Naive thymus-derived CD4-positive, alpha-beta T cell (primary cell): ENCODE measurements at regions not wholly inside any gene's neighbourhood (a gene's known extent, or its start where the extent isn't known, plus 50 kb on each side); places are given as distances from the start of the nearest gene placed in this dataset.
A peak's percentile ranks its signal among the peaks of the same experiment; 100 is the strongest.

Experiments
- ATAC-seq: fragments of 150-1000 bp; cut with Tn5 transposase; 2 replicates; pipeline ENCODE4 v1.10.0; 2021; ENCODE audit warnings: mild to moderate bottlenecking, moderate library complexity
- CTCF ChIA-PET: fragments of 350-600 bp; sonication (Branson Sonifier 250); formaldehyde crosslinking; loops from one replicate; lab custom pipeline; 2021; ENCODE audit warnings: antibody characterized with exemption; lab: Charles Lee
- POLR2A ChIA-PET: fragments of 350-600 bp; sonication (Branson Sonifier 250); formaldehyde crosslinking; loops from one replicate; lab custom pipeline; 2021; ENCODE audit warnings: antibody characterized with exemption, inconsistent platforms; lab: Charles Lee
- DNase-seq, 9 donors: peaks; one replicate each; pipeline versions ENCODE4 v3.0.0 to v3.0.0-alpha.2; 2020 to 2022; ENCODE audit warnings: mixed read lengths in 1 of 9
- H3K27ac ChIP-seq: one replicate; pipeline ENCODE4 v1.7.0; 2013; ENCODE audit warnings: mild to moderate bottlenecking, low read depth, low read length, moderate library complexity
- H3K27me3 ChIP-seq, 2 donors: one replicate each; pipeline ENCODE4 v1.7.0; 2013; ENCODE audit warnings: low read length in 2 of 2, mild to moderate bottlenecking in 2 of 2, moderate library complexity in 2 of 2; ENCODE audit not compliant: control insufficient read depth in 2 of 2, insufficient read depth in 2 of 2
- H3K36me3 ChIP-seq, 3 experiments: 1 replicate in 2 of 3; 2 replicates in 1 of 3; pipeline ENCODE4 v1.7.0; 2013; ENCODE audit warnings: low read length in 3 of 3, mild to moderate bottlenecking in 3 of 3, moderate library complexity in 1 of 3; ENCODE audit not compliant: insufficient read depth in 3 of 3, control insufficient read depth in 2 of 3
- H3K4me1 ChIP-seq, 2 donors: one replicate each; pipeline ENCODE4 v1.7.0; 2013; ENCODE audit warnings: low read length in 2 of 2, mild to moderate bottlenecking in 2 of 2, moderate library complexity in 1 of 2; ENCODE audit not compliant: control insufficient read depth in 2 of 2, insufficient read depth in 2 of 2
- H3K4me3 ChIP-seq: 2 replicates; pipeline ENCODE4 v1.7.0; 2013; ENCODE audit warnings: mild to moderate bottlenecking, low read length
- H3K9me3 ChIP-seq, 3 experiments: 1 replicate in 2 of 3; 2 replicates in 1 of 3; pipeline ENCODE4 v1.7.0; 2013; ENCODE audit warnings: low read length in 3 of 3; ENCODE audit not compliant: control insufficient read depth in 2 of 3
- H3K27ac Mint-ChIP-seq, 9 donors: one replicate each; pipeline ENCODE4 v1.8.0; 2020 to 2022; ENCODE audit warnings: mixed read lengths in 9 of 9, mild to moderate bottlenecking in 8 of 9, moderate library complexity in 5 of 9, inconsistent platforms in 2 of 9
- H3K27me3 Mint-ChIP-seq, 5 donors: one replicate each; pipeline ENCODE4 v1.8.0; 2021 to 2022; ENCODE audit warnings: mixed read lengths in 5 of 5, mild to moderate bottlenecking in 1 of 5
- H3K36me3 Mint-ChIP-seq, 5 donors: one replicate each; pipeline ENCODE4 v1.8.0; 2020 to 2022; ENCODE audit warnings: mixed read lengths in 5 of 5, mild to moderate bottlenecking in 3 of 5, inconsistent platforms in 1 of 5
- H3K4me1 Mint-ChIP-seq, 7 donors: one replicate each; pipeline ENCODE4 v1.8.0; 2020 to 2022; ENCODE audit warnings: mixed read lengths in 7 of 7, mild to moderate bottlenecking in 3 of 7, inconsistent platforms in 1 of 7
- H3K4me3 Mint-ChIP-seq, 10 donors: one replicate each; pipeline ENCODE4 v1.8.0; 2020 to 2022; ENCODE audit warnings: mild to moderate bottlenecking in 10 of 10, mixed read lengths in 10 of 10, moderate library complexity in 6 of 10, inconsistent platforms in 2 of 10
- H3K9me3 Mint-ChIP-seq, 11 donors: one replicate each; pipeline ENCODE4 v1.8.0; 2020 to 2022; ENCODE audit warnings: mixed read lengths in 11 of 11, mild to moderate bottlenecking in 4 of 11, inconsistent platforms in 1 of 11, moderate library complexity in 1 of 11
- intact Hi-C, 2 donors: fragments of 100-400 bp; cut with micrococcal nuclease; formaldehyde crosslinking; loops; one replicate each; pipeline ENCODE4 v1.15.1; 2023

- Histone ChIP-seq H3K4me1 (no peaks in the 10 kb centered on the region), H3K27ac (no peak overlapping the region), H3K27me3 (no peaks in the 10 kb centered on the region), H3K36me3 (no peaks in the 10 kb centered on the region), H3K9me3 (no peaks in the 10 kb centered on the region), H3K4me3 (no peak overlapping the region)
- intact Hi-C loops, result loop anchor here (5.0 to 10.0 kb wide), 4 partner anchors 77 to 1077 kb away; partner anchors contain the start of gene BUB3 (in 1 of the 2)
- ATAC-seq (no peak), DNase-seq (peak in 3 of 9 donors; percentile 15 to 24 (median 23))
- Mint-ChIP-seq H3K4me1 (peaks cover 0 to 15% (median 0%) of the 10 kb centered on the region in 7 donors), H3K27me3 (peaks cover 0 to 23% (median 0%) of the 10 kb centered on the region in 5 donors), H3K36me3 (peaks cover 0 to 12% (median 0%) of the 10 kb centered on the region in 5 donors), H3K27ac (peak overlapping the region in 7 of 9 donors; percentile 33 to 97 (median 81)), H3K4me3 (peak overlapping the region in 3 of 10 donors; percentile 4 to 59 (median 31)), H3K9me3 (peaks cover 0 to 52% (median 2%) of the 10 kb centered on the region in 11 donors)
- CTCF ChIA-PET, result no interaction called here
- POLR2A ChIA-PET, result no interaction called here
Measured at GRCh38 chr10:124229201-124229988, 136.0 kb upstream of the CHST15 start.

DNA sequence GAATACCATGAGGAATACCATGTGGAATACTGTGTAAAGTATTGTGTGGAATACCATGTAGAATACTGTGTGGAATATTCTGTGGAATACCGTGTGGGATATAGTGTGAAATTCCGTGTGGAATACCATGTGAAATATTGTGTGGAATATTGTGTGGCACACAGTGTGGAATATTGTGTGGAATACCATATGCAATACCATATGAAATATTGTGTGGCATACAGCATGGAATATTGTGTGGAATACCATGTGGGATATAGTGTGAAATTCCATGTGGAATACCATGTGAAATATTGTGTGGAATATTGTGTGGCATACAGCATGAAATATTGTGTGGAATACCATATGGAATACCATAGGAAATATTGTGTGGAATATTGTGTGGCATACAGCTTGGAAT, 135.1 kb upstream of the CHST15 start:
- H3K4me1 ChIP-seq, result no peaks in the 10 kb centered on the region
- H3K27me3 Mint-ChIP-seq, result peaks cover 0 to 23% (median 0%) of the 10 kb centered on the region in 5 donors
- H3K4me3 Mint-ChIP-seq, result peak overlapping the region in 2 of 10 donors; percentile 21 to 42
- CTCF ChIA-PET, result no interaction called here
- H3K4me1 Mint-ChIP-seq, result peaks cover 0 to 15% (median 0%) of the 10 kb centered on the region in 7 donors
- ATAC-seq, result no peak
- POLR2A ChIA-PET, result no interaction called here
- H3K9me3 ChIP-seq, result no peaks in the 10 kb centered on the region
- no peak for DNase-seq
- H3K27ac ChIP-seq, result no peak overlapping the region
- no peak overlapping the region for H3K4me3 ChIP-seq
- no peaks in the 10 kb centered on the region for H3K36me3 ChIP-seq
- H3K36me3 Mint-ChIP-seq, result peaks cover 0 to 12% (median 0%) of the 10 kb centered on the region in 5 donors
- H3K27ac Mint-ChIP-seq, result peak overlapping the region in 6 of 9 donors; percentile 10 to 97 (median 70)
- no peaks in the 10 kb centered on the region for H3K27me3 ChIP-seq
- intact Hi-C loops, result loop anchor here (5.0 to 10.0 kb wide), 4 partner anchors 76 to 1076 kb away; partner anchors contain the start of gene BUB3 (in 1 of the 2)
- H3K9me3 Mint-ChIP-seq, result peaks cover 0 to 52% (median 2%) of the 10 kb centered on the region in 11 donors

DNA sequence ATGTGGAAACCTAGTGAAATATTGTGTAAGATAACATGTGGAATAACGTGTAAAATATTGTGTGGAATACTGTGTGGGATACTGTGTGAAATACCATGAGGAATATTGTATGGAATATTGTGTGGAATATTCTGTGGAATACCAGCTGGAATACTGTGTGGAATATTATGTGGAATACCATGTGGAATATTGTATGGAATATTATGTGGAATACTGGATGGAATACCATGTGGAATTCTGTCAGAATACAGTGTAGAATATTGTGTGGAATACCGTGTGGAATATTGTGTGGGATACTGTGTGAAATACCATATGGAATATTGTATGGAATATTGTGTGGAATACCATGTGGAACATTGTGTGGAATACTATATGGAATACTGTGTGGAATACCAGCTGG, 134.6 kb upstream of the CHST15 start:
- peaks cover 0 to 12% (median 0%) of the 10 kb centered on the region in 5 donors for H3K36me3 Mint-ChIP-seq
- Histone ChIP-seq H3K9me3 (no peaks in the 10 kb centered on the region), H3K4me3 (no peak overlapping the region), H3K27ac (no peak overlapping the region), H3K4me1 (no peaks in the 10 kb centered on the region), H3K27me3 (no peaks in the 10 kb centered on the region), H3K36me3 (no peaks in the 10 kb centered on the region)
- ChIA-PET CTCF (no interaction called here), POLR2A (no interaction called here)
- H3K9me3 Mint-ChIP-seq, result peaks cover 0 to 52% (median 2%) of the 10 kb centered on the region in 11 donors
- peak overlapping the region in 2 of 10 donors; percentile 24 to 50 for H3K4me3 Mint-ChIP-seq
- ATAC-seq, result no peak
- H3K4me1 Mint-ChIP-seq, result peaks cover 0 to 15% (median 0%) of the 10 kb centered on the region in 7 donors
- DNase-seq, result no peak
- H3K27ac Mint-ChIP-seq, result peak overlapping the region in 8 of 9 donors; percentile 28 to 92 (median 84)
- peaks cover 0 to 23% (median 0%) of the 10 kb centered on the region in 5 donors for H3K27me3 Mint-ChIP-seq
- intact Hi-C loops, result loop anchor here (5.0 to 10.0 kb wide), 4 partner anchors 76 to 1076 kb away; partner anchors contain the start of gene BUB3 (in 1 of the 2)

DNA sequence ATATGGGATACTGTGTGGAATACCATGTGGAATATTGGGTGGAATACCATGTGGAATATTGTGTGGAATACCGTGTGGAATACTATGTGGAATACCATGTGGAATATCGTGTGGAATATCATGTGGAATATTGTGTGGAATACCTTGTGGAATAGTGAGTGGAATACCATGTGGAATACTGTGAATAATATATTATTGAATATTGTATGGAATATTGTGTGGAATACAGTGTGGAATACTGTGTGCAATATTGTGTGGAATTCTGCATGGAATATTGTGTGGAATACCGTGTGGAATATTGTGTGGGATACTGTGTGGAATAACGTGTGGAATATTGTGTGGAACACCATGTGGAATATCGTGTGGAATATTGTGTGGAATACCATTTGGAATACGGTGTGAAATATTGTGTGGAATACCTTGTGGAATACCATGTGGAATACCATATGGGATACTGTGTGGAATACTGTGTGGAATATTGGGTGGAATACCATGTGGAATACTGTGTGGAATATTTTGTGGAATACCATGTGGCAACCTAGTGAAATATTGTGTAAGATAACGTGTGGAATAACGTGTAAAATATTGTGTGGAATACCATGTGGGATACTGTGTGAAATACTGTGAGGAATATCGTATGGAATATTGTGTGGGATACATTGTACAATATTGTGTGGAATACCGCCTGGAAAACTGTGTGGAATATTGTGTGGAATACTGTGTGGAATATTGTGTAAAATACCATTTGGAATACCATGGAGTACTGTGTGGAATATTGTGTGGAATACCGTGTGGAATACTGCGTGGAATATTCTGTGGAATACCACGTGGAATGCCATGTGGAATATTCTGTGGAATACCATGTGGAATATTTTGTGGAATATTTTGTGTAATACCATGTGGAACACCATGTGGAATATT, 133.9 kb upstream of the CHST15 start:
- Histone ChIP-seq H3K9me3 (no peaks in the 10 kb centered on the region), H3K27me3 (no peaks in the 10 kb centered on the region), H3K36me3 (no peaks in the 10 kb centered on the region), H3K4me3 (no peak overlapping the region), H3K4me1 (no peaks in the 10 kb centered on the region), H3K27ac (no peak overlapping the region)
- ChIA-PET POLR2A (no interaction called here), CTCF (no interaction called here)
- peaks cover 0 to 52% (median 2%) of the 10 kb centered on the region in 11 donors for H3K9me3 Mint-ChIP-seq
- intact Hi-C loops, result loop anchor here (5.0 to 10.0 kb wide), 4 partner anchors 75 to 1075 kb away; partner anchors contain the start of gene BUB3 (in 1 of the 2)
- ATAC-seq (no peak), DNase-seq (peak in 3 of 9 donors; percentile 17 to 32 (median 30))
- H3K27me3 Mint-ChIP-seq, result peaks cover 0 to 23% (median 0%) of the 10 kb centered on the region in 5 donors
- H3K4me3 Mint-ChIP-seq, result peak overlapping the region in 5 of 10 donors; percentile 12 to 50 (median 24)
- H3K4me1 Mint-ChIP-seq, result peaks cover 0 to 17% (median 0%) of the 10 kb centered on the region in 7 donors
- peak overlapping the region; percentile 43 to 95 (median 84) for H3K27ac Mint-ChIP-seq
- H3K36me3 Mint-ChIP-seq, result peaks cover 0 to 12% (median 0%) of the 10 kb centered on the region in 5 donors

- ChIA-PET CTCF (interaction anchor here (0.8 kb wide), 1 partner anchor 163 kb away, joined by 3 read pairs; no protein-coding TSS in a partner anchor), POLR2A (no interaction called here)
- Histone ChIP-seq H3K36me3 (no peaks in the 10 kb centered on the region), H3K27me3 (no peaks in the 10 kb centered on the region), H3K4me3 (no peak overlapping the region), H3K4me1 (no peaks in the 10 kb centered on the region), H3K27ac (no peak overlapping the region), H3K9me3 (no peaks in the 10 kb centered on the region)
- peaks cover 0 to 52% (median 2%) of the 10 kb centered on the region in 11 donors for H3K9me3 Mint-ChIP-seq
- H3K4me3 Mint-ChIP-seq, result peak overlapping the region in 7 of 10 donors; percentile 12 to 84 (median 45)
- peak overlapping the region; percentile 77 to 95 (median 86) for H3K27ac Mint-ChIP-seq
- ATAC-seq (no peak), DNase-seq (peak in 1 of 9 donors; percentile 40)
- H3K27me3 Mint-ChIP-seq, result peaks cover 0 to 23% (median 0%) of the 10 kb centered on the region in 5 donors
- intact Hi-C loops, result loop anchor here (5.0 to 10.0 kb wide), 4 partner anchors 74 to 1074 kb away; partner anchors contain the start of gene BUB3 (in 1 of the 2)
- peaks cover 0 to 24% (median 0%) of the 10 kb centered on the region in 7 donors for H3K4me1 Mint-ChIP-seq
- peaks cover 0 to 12% (median 0%) of the 10 kb centered on the region in 5 donors for H3K36me3 Mint-ChIP-seq
Measured at GRCh38 chr10:124226271-124227054, 133.1 kb upstream of the CHST15 start.
